Osteoblast (primary cell): ENCODE measurements at regions not wholly inside any gene's neighbourhood (a gene's known extent, or its start where the extent isn't known, plus 50 kb on each side); places are given as distances from the start of the nearest gene placed in this dataset.
"Not testable (repeated sequence)": the region's sequence is repeated elsewhere in the genome, so short reads cannot be mapped to it uniquely, and the experiment has no call there.

ENCODE experiments used
- DNase-seq: peaks from one replicate; pipeline ENCODE4 v3.0.0; 2011; ENCODE audit warnings: low spot score, mixed read lengths; ENCODE audit not compliant: insufficient read length; ENCODE audit errors: missing footprints
- H2AFZ ChIP-seq: 2 replicates; pipeline ENCODE4 v1.6.0; 2011; ENCODE audit warnings: mild to moderate bottlenecking, low read length
- H3K27ac ChIP-seq: 2 replicates; pipeline ENCODE4 v1.5.1; 2011; ENCODE audit warnings: mild to moderate bottlenecking, low read depth, low read length, moderate library complexity
- H3K27me3 ChIP-seq: 2 replicates; pipeline ENCODE4 v1.6.0; 2012; ENCODE audit warnings: mild to moderate bottlenecking, control low read depth, inconsistent platforms, low read length, moderate library complexity; ENCODE audit not compliant: insufficient read depth
- H3K36me3 ChIP-seq: 2 replicates; pipeline ENCODE4 v1.5.1; 2011; ENCODE audit warnings: mild to moderate bottlenecking, low read length, control low read depth, moderate library complexity; ENCODE audit not compliant: insufficient read depth
- H3K4me1 ChIP-seq: 2 replicates; pipeline ENCODE4 v1.5.1; 2011; ENCODE audit warnings: mild to moderate bottlenecking, low read length, control low read depth, moderate library complexity; ENCODE audit not compliant: insufficient read depth
- H3K4me2 ChIP-seq: 2 replicates; pipeline ENCODE4 v1.6.0; 2011; ENCODE audit warnings: mild to moderate bottlenecking, low read length; ENCODE audit not compliant: insufficient read depth
- H3K4me3 ChIP-seq: fragments of 200-600 bp; sonication (generic); 3 replicates; pipeline ENCODE4 v1.5.1; 2012; ENCODE audit warnings: mild to moderate bottlenecking, low read length, inconsistent platforms; ENCODE audit not compliant: insufficient read depth
- H3K79me2 ChIP-seq: 2 replicates; pipeline ENCODE4 v1.6.0; 2012; ENCODE audit warnings: mild to moderate bottlenecking, low read length, control low read depth, inconsistent platforms; ENCODE audit not compliant: insufficient read depth
- H3K9me3 ChIP-seq: 2 replicates; pipeline ENCODE4 v1.5.1; 2011; ENCODE audit warnings: low read depth, low read length, control low read depth
- H4K20me1 ChIP-seq: 2 replicates; pipeline ENCODE4 v1.6.0; 2012; ENCODE audit warnings: mild to moderate bottlenecking, low read length, control low read depth; ENCODE audit not compliant: insufficient read depth
- TF ChIP-seq, protein P1 (sequence below): IDR thresholded peaks from 2 replicates; pipeline ENCODE4 v1.5.1; 2011; ENCODE audit warnings: mild to moderate bottlenecking, low read depth, low read length, moderate library complexity; ENCODE audit errors: extremely low read depth

DNA sequence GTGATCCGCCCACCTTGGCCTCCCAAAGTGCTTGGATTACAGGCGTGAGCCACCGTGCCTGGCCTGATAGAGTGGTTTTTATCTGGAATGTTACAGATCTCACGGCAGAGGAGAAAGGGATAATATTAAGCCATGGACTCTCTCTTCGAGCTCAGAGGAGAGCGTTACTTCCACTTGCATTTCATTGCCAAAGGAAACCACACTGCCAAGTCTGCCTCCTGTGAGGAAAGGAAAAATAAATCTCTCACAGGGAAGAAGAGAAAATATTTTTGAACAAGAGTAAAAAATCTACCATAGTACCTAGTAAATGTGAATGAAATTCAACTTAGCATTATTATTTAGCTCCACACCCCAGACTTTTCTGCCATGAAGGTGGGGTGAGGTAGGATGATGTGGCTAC, 319.2 kb upstream of the PRICKLE1 start:
- no peaks in the 10 kb centered on the region for H4K20me1 ChIP-seq
- H3K36me3 ChIP-seq: no peaks in the 10 kb centered on the region
- no peaks in the 10 kb centered on the region for H3K79me2 ChIP-seq
- H3K4me3 ChIP-seq: no peak overlapping the region
- no peak overlapping the region for H3K27ac ChIP-seq
- no peak overlapping the region for H2AFZ ChIP-seq
- H3K4me1 ChIP-seq: no peaks in the 10 kb centered on the region
- H3K27me3 ChIP-seq: no peaks in the 10 kb centered on the region
- DNase-seq: peak; percentile 4
- no peak overlapping the region for H3K4me2 ChIP-seq
- H3K9me3 ChIP-seq: no peaks in the 10 kb centered on the region
- TF ChIP-seq, protein P1, sequence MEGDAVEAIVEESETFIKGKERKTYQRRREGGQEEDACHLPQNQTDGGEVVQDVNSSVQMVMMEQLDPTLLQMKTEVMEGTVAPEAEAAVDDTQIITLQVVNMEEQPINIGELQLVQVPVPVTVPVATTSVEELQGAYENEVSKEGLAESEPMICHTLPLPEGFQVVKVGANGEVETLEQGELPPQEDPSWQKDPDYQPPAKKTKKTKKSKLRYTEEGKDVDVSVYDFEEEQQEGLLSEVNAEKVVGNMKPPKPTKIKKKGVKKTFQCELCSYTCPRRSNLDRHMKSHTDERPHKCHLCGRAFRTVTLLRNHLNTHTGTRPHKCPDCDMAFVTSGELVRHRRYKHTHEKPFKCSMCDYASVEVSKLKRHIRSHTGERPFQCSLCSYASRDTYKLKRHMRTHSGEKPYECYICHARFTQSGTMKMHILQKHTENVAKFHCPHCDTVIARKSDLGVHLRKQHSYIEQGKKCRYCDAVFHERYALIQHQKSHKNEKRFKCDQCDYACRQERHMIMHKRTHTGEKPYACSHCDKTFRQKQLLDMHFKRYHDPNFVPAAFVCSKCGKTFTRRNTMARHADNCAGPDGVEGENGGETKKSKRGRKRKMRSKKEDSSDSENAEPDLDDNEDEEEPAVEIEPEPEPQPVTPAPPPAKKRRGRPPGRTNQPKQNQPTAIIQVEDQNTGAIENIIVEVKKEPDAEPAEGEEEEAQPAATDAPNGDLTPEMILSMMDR: no peak

DNA sequence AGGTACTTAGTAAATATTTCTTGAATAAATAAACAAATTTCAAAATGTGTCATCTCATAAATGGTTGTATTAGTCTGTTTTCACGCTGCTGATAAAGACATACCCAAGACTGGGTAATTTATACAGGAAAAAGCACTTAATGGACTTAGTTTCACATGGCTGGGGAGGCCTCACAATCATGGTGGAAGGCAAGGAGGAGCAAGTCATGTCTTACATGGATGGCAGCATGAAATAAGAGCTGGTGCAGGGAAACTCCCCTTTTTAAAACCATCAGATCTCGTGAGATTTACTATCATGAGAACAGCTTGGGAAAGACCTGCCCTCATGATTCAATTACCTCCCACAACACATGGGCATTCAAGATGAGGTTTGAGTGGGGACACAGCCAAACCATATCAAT, 317.3 kb upstream of the PRICKLE1 start:
- not testable (repeated sequence) for H3K79me2 ChIP-seq, H3K4me2 ChIP-seq, DNase-seq, H3K9me3 ChIP-seq, H2AFZ ChIP-seq, H4K20me1 ChIP-seq, H3K4me3 ChIP-seq, H3K4me1 ChIP-seq, H3K27me3 ChIP-seq, H3K27ac ChIP-seq, H3K36me3 ChIP-seq

DNA sequence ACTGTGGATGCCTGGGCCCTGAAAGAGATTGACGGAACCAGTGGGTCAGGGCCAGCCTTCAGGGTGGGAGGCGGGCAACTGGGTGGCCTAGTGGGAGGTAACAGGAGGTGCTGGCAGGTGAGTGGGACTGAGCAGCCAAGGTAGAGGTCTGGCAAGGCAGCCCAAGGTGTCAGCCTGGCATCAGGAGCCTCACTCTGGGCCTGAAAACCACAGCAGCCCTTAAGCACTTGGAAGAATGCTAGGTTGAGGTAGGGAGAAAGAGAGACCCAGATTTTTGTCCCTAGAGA, 315.8 kb upstream of the PRICKLE1 start:
- H3K4me1 ChIP-seq: no peaks in the 10 kb centered on the region
- H4K20me1 ChIP-seq: no peaks in the 10 kb centered on the region
- no peak overlapping the region for H2AFZ ChIP-seq
- no peaks in the 10 kb centered on the region for H3K79me2 ChIP-seq
- H3K36me3 ChIP-seq: no peaks in the 10 kb centered on the region
- H3K4me3 ChIP-seq: no peak overlapping the region
- H3K27me3 ChIP-seq: no peaks in the 10 kb centered on the region
- TF ChIP-seq, protein P1: no peak
- DNase-seq: no peak
- no peak overlapping the region for H3K4me2 ChIP-seq
- no peaks in the 10 kb centered on the region for H3K9me3 ChIP-seq
- H3K27ac ChIP-seq: no peak overlapping the region

DNA sequence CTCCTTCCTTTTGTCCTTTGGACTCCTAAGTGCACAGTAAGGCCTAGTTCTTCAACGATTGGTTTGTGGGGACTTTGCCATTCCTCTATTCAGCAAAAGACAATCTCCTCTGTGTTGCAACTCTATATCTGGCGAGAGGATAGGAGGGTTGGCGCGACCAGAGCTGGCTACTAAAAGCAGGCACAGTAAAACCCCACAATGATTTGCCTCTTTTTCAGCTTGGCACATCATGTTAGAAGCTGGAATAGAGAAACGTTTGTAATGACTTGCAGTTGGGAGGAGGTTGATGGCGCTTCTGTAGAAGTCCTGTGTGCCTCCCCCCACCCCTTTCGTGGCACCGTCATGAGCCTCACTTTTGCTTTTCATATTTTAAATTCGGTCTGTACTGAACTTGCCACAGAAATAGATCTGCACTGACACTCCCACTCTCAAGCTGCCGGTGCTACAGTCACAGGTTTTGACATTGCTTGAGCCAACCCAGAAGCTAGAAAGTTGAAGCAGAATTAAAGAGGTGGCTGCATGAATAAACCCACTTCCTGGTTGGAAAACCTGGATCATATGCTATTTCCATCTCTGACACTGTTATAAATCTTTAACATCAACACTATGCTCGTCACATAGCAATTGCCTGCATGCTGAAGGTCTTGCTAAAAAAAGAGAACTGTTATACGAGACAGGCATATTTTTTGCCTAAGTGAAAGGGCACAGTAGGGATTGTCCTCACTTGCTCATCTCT, 315.3 kb upstream of the PRICKLE1 start:
- Histone ChIP-seq H3K4me1 (no peaks in the 10 kb centered on the region), H3K36me3 (no peaks in the 10 kb centered on the region), H2AFZ (no peak overlapping the region), H3K9me3 (no peaks in the 10 kb centered on the region), H3K27me3 (no peaks in the 10 kb centered on the region), H3K4me2 (no peak overlapping the region), H3K4me3 (no peak overlapping the region), H3K79me2 (no peaks in the 10 kb centered on the region), H4K20me1 (no peaks in the 10 kb centered on the region), H3K27ac (no peak overlapping the region)
- no peak for DNase-seq
- TF ChIP-seq, protein P1: no peak
